Neutrophil (primary cell): ENCODE measurements at regions not wholly inside any gene's neighbourhood (a gene's known extent, or its start where the extent isn't known, plus 50 kb on each side); places are given as distances from the start of the nearest gene placed in this dataset.

Source experiments
- H3K27ac ChIP-seq: fragments of 200-600 bp; sonication (generic); 2 replicates; pipeline ENCODE4 v1.5.1; 2016; ENCODE audit warnings: mild to moderate bottlenecking, moderate library complexity
- H3K27me3 ChIP-seq: fragments of 200-600 bp; sonication (generic); 2 replicates; pipeline ENCODE4 v1.6.0; 2016; ENCODE audit warnings: mild to moderate bottlenecking
- H3K36me3 ChIP-seq: fragments of 200-600 bp; sonication (generic); 2 replicates; pipeline ENCODE4 v1.5.1; 2017
- H3K4me1 ChIP-seq, 2 experiments: fragments of 200-600 bp in 1 of 2; sonication (generic) in 1 of 2; 1 replicate in 1 of 2; 2 replicates in 1 of 2; pipeline versions ENCODE4 v1.5.1 to v1.6.1; 2013 to 2016; ENCODE audit warnings: low read depth in 1 of 2, low read length in 1 of 2, mild to moderate bottlenecking in 1 of 2, moderate library complexity in 1 of 2; ENCODE audit not compliant: control insufficient read depth in 1 of 2, insufficient read depth in 1 of 2
- H3K4me3 ChIP-seq, 2 experiments: fragments of 200-600 bp in 1 of 2; sonication (generic) in 1 of 2; 1 replicate in 1 of 2; 2 replicates in 1 of 2; pipeline ENCODE4 v1.5.1; 2013 to 2016; ENCODE audit warnings: low read depth in 1 of 2, low read length in 1 of 2, mild to moderate bottlenecking in 1 of 2, moderate library complexity in 1 of 2
- H3K9me3 ChIP-seq: fragments of 200-600 bp; sonication (generic); 2 replicates; pipeline ENCODE4 v1.5.1; 2016
- CTCF ChIP-seq: fragments of 200-600 bp; sonication (generic); IDR thresholded peaks from 2 replicates; pipeline ENCODE4 v1.5.1; 2016; ENCODE audit warnings: antibody characterized with exemption

DNA sequence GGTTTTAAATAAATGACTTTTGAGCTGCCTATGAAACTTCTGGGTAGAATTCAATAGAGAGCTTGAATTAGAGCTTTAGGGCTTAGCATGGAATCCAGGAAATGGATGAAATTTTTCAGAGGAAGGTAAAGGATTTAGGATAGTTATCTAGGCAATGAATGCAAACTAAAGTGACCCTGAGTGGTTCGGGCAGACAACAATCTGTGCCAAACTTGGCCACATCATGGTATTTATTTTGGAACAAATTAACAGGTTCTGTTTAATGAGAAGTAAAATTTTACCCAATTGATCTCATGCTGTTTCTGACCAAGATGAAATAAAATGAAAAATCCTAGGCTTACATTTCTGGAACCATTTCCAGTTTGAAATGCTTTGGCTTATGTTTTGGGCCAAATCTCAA lies 934.4 kb downstream of the MAT2B start:
- H3K27me3 ChIP-seq, result no peaks in the 10 kb centered on the region
- H3K9me3 ChIP-seq, result no peaks in the 10 kb centered on the region
- no peak for TF ChIP-seq CTCF
- H3K36me3 ChIP-seq, result no peaks in the 10 kb centered on the region
- H3K4me3 ChIP-seq, result no peak overlapping the region
- H3K27ac ChIP-seq, result no peak overlapping the region
- H3K4me1 ChIP-seq, result no peaks in the 10 kb centered on the region

GRCh38 chr5:164449460-164449859 lies 944.0 kb downstream of the MAT2B start:
- Histone ChIP-seq H3K9me3 (no peaks in the 10 kb centered on the region), H3K27ac (no peak overlapping the region), H3K36me3 (no peaks in the 10 kb centered on the region), H3K4me3 (no peak overlapping the region), H3K27me3 (no peaks in the 10 kb centered on the region), H3K4me1 (no peaks in the 10 kb centered on the region)
- TF ChIP-seq CTCF, result no peak

GRCh38 chr5:164466033-164466432 lies 960.6 kb downstream of the MAT2B start:
- Histone ChIP-seq H3K36me3 (no peaks in the 10 kb centered on the region), H3K27ac (no peak overlapping the region), H3K9me3 (no peaks in the 10 kb centered on the region), H3K4me3 (no peak overlapping the region), H3K27me3 (no peaks in the 10 kb centered on the region), H3K4me1 (no peaks in the 10 kb centered on the region)
- TF ChIP-seq CTCF, result no peak

GRCh38 chr5:164470312-164470711 lies 964.9 kb downstream of the MAT2B start:
- Histone ChIP-seq H3K4me1 (no peaks in the 10 kb centered on the region), H3K4me3 (no peak overlapping the region), H3K27me3 (no peaks in the 10 kb centered on the region), H3K27ac (no peak overlapping the region), H3K9me3 (no peaks in the 10 kb centered on the region), H3K36me3 (no peaks in the 10 kb centered on the region)
- no peak for TF ChIP-seq CTCF

DNA sequence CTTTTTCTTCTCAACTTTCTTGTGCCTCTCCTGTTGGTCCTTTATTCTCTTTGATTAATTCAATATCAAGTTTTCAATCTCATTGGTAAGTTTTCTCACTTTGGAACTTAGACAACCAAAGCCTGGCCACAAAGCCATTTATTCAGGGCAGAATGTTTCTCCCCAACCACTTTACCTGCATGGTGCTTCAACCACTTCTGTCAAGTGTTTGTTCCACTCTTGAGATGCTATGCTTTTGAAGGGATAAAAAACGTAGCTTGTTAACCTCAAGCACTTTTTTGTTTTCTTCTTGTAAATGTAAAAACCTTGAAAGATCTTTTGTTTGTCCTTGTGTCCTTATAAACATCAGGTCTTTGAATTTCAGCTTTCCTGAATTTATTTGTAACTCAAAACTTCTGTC lies 966.7 kb downstream of the MAT2B start:
- Histone ChIP-seq H3K4me1 (no peaks in the 10 kb centered on the region), H3K9me3 (no peaks in the 10 kb centered on the region), H3K4me3 (no peak overlapping the region), H3K27ac (no peak overlapping the region), H3K36me3 (no peaks in the 10 kb centered on the region), H3K27me3 (no peaks in the 10 kb centered on the region)
- no peak for TF ChIP-seq CTCF

- Histone ChIP-seq H3K9me3 (no peaks in the 10 kb centered on the region), H3K4me1 (no peaks in the 10 kb centered on the region), H3K27me3 (no peaks in the 10 kb centered on the region), H3K4me3 (no peak overlapping the region), H3K36me3 (no peaks in the 10 kb centered on the region), H3K27ac (no peak overlapping the region)
- no peak for TF ChIP-seq CTCF
Measured at GRCh38 chr5:164475339-164475977, 970.0 kb downstream of the MAT2B start.
